Gastrocnemius medialis (tissue), 4 donors: ENCODE measurements at regions not wholly inside any gene's neighbourhood (a gene's known extent, or its start where the extent isn't known, plus 50 kb on each side); places are given as distances from the start of the nearest gene placed in this dataset.

Source experiments
- ATAC-seq, 2 donors: fragments of 150-250 bp; one replicate each; pipeline ENCODE4 v1.9.1; 2016
- DNase-seq, 2 donors: peaks; one replicate each; pipeline ENCODE4 v3.0.0-alpha.2; 2019
- H3K27ac ChIP-seq, 4 donors: fragments of 200-600 bp; sonication (generic); 1 replicate in 1 of 4; 2 replicates in 3 of 4; pipeline ENCODE4 v1.5.1; 2016 to 2018; ENCODE audit warnings: mild to moderate bottlenecking in 2 of 4, moderate library complexity in 1 of 4
- H3K27me3 ChIP-seq, 3 donors: fragments of 200-600 bp; sonication (generic) in 2 of 3; 1 replicate in 1 of 3; 2 replicates in 2 of 3; pipeline versions ENCODE4 v1.5.1 to v1.6.0; 2016 to 2019; ENCODE audit warnings: mild to moderate bottlenecking in 1 of 3, moderate library complexity in 1 of 3
- H3K36me3 ChIP-seq, 2 donors: fragments of 200-600 bp; sonication (generic) in 1 of 2; one replicate each; pipeline ENCODE4 v1.5.1; 2017 to 2018
- H3K4me1 ChIP-seq, 2 donors: fragments of 200-600 bp; sonication (generic) in 1 of 2; one replicate each; pipeline ENCODE4 v1.5.1; 2016 to 2017; ENCODE audit warnings: mild to moderate bottlenecking in 2 of 2
- H3K4me3 ChIP-seq, 4 donors: fragments of 200-600 bp; sonication (generic) in 3 of 4; 1 replicate in 1 of 4; 2 replicates in 3 of 4; pipeline ENCODE4 v1.5.1; 2016 to 2019; ENCODE audit warnings: mild to moderate bottlenecking in 2 of 4
- H3K9me3 ChIP-seq, 3 donors: fragments of 200-600 bp; sonication (generic) in 2 of 3; 1 replicate in 1 of 3; 2 replicates in 2 of 3; pipeline ENCODE4 v1.5.1; 2016 to 2019
- CTCF ChIP-seq, 5 experiments: fragments of 450-650 bp in 3 of 5; fragments of 200-600 bp in 2 of 5; sonication (generic) in 2 of 5; IDR thresholded peaks in 4 of 5; conservative IDR thresholded peaks in 1 of 5; 1 replicate in 4 of 5; 2 replicates in 1 of 5; pipeline ENCODE4 v1.5.1; 2016 to 2019; ENCODE audit warnings: antibody characterized with exemption in 5 of 5, mild to moderate bottlenecking in 3 of 5, moderate library complexity in 3 of 5
- POLR2A ChIP-seq, 2 donors: fragments of 450-650 bp; IDR thresholded peaks; one replicate each; pipeline ENCODE4 v1.6.1; 2017; ENCODE audit warnings: antibody characterized with exemption in 2 of 2, mild to moderate bottlenecking in 2 of 2, moderate library complexity in 2 of 2
- in situ Hi-C, 4 donors: fragments of 200-750 bp; cut with MboI; loops; one replicate each; pipeline versions ENCODE4 v1.15.0 to v1.8.0; 2017; ENCODE audit warnings: low sequenced_read_pairs in 4 of 4
- intact Hi-C: fragments of 100-400 bp; cut with DNase I; formaldehyde crosslinking; loops from one replicate; pipeline ENCODE4 v1.15.1; 2023; ENCODE audit warnings: low total_unique reads

GRCh38 chr15:70164156-70164900 lies 66.6 kb upstream of the TLE3 start:
- H3K27ac ChIP-seq: peak overlapping the region in 1 of 4 donors; percentile 82
- TF ChIP-seq POLR2A (IDR thresholded peaks at IDR 0.05) (no peak), CTCF (IDR thresholded peaks at IDR 0.05 in 4 of 5, conservative IDR thresholded peaks at IDR 0.05 in 1 of 5) (no peak)
- peaks cover 38 to 40% of the 10 kb centered on the region in 2 donors for H3K4me1 ChIP-seq
- in situ Hi-C loops (no loop called here), intact Hi-C loops (no loop called here)
- no peaks in the 10 kb centered on the region for H3K36me3 ChIP-seq
- no peaks in the 10 kb centered on the region for H3K27me3 ChIP-seq
- ATAC-seq: no peak
- no peaks in the 10 kb centered on the region for H3K9me3 ChIP-seq
- H3K4me3 ChIP-seq: no peak overlapping the region
- DNase-seq: peak in 1 of 2 donors; percentile 5

GRCh38 chr15:70160803-70161565 lies 63.3 kb upstream of the TLE3 start:
- in situ Hi-C loops (no loop called here), intact Hi-C loops (no loop called here)
- Histone ChIP-seq H3K36me3 (no peaks in the 10 kb centered on the region), H3K27me3 (no peaks in the 10 kb centered on the region), H3K27ac (peak overlapping the region; percentile 2 to 74 (median 52)), H3K9me3 (no peaks in the 10 kb centered on the region), H3K4me3 (no peak overlapping the region), H3K4me1 (peaks cover 49 to 53% of the 10 kb centered on the region in 2 donors)
- DNase-seq: peak; percentile 65 to 72
- peak; percentile 58 to 59 for ATAC-seq
- TF ChIP-seq POLR2A (IDR thresholded peaks at IDR 0.05) (peak; percentile 49 to 51), CTCF (IDR thresholded peaks at IDR 0.05 in 4 of 5, conservative IDR thresholded peaks at IDR 0.05 in 1 of 5) (no peak)

- peak; percentile 25 to 39 for ATAC-seq
- H3K4me1 ChIP-seq: peaks cover 42 to 52% of the 10 kb centered on the region in 2 donors
- intact Hi-C loops (no loop called here), in situ Hi-C loops (no loop called here)
- H3K27me3 ChIP-seq: no peaks in the 10 kb centered on the region
- no peak overlapping the region for H3K4me3 ChIP-seq
- TF ChIP-seq CTCF (IDR thresholded peaks at IDR 0.05 in 4 of 5, conservative IDR thresholded peaks at IDR 0.05 in 1 of 5): no peak
- no peak for TF ChIP-seq POLR2A (IDR thresholded peaks at IDR 0.05)
- H3K36me3 ChIP-seq: no peaks in the 10 kb centered on the region
- DNase-seq: peak in 1 of 2 donors; percentile 53
- H3K9me3 ChIP-seq: no peaks in the 10 kb centered on the region
- peak overlapping the region in 3 of 4 donors; percentile 32 to 74 (median 71) for H3K27ac ChIP-seq
Measured at GRCh38 chr15:70160267-70160666, 62.5 kb upstream of the TLE3 start.

- Histone ChIP-seq H3K4me3 (no peak overlapping the region), H3K36me3 (no peaks in the 10 kb centered on the region), H3K9me3 (no peaks in the 10 kb centered on the region), H3K4me1 (peaks cover 36 to 47% of the 10 kb centered on the region in 2 donors), H3K27me3 (no peaks in the 10 kb centered on the region), H3K27ac (peak overlapping the region in 1 of 4 donors; percentile 74)
- no peak for ATAC-seq
- TF ChIP-seq POLR2A (IDR thresholded peaks at IDR 0.05): no peak
- in situ Hi-C loops (no loop called here), intact Hi-C loops (no loop called here)
- DNase-seq: peak in 1 of 2 donors; percentile 58
Measured at GRCh38 chr15:70159713-70160009, 61.9 kb upstream of the TLE3 start.

GRCh38 chr15:70159001-70159712 lies 61.4 kb upstream of the TLE3 start:
- Histone ChIP-seq H3K27me3 (no peaks in the 10 kb centered on the region), H3K4me3 (no peak overlapping the region), H3K4me1 (peaks cover 33 to 45% of the 10 kb centered on the region in 2 donors), H3K9me3 (no peaks in the 10 kb centered on the region), H3K27ac (peak overlapping the region in 1 of 4 donors; percentile 81), H3K36me3 (no peaks in the 10 kb centered on the region)
- DNase-seq (no peak), ATAC-seq (no peak)
- intact Hi-C loops (no loop called here), in situ Hi-C loops (no loop called here)
- no peak for TF ChIP-seq POLR2A (IDR thresholded peaks at IDR 0.05)
- no peak for TF ChIP-seq CTCF (IDR thresholded peaks at IDR 0.05 in 4 of 5, conservative IDR thresholded peaks at IDR 0.05 in 1 of 5)
